ENCODE measurements at regions not wholly inside any gene's neighbourhood (a gene's known extent, or its start where the extent isn't known, plus 50 kb on each side); places are given as distances from the start of the nearest gene placed in this dataset.
A peak's percentile ranks its signal among the peaks of the same experiment; 100 is the strongest.
"Not testable (repeated sequence)": the region's sequence is repeated elsewhere in the genome, so short reads cannot be mapped to it uniquely, and the experiment has no call there.

GRCh38 chr4:123667496-123667895, 270.9 kb downstream of the SPRY1 start:
- no peak for DNase-seq (ENCODE audit: low read depth in 1 of 2, low spot score in 1 of 2)

- DNase-seq (ENCODE audit: low read depth in 1 of 2, low spot score in 1 of 2) = no peak
Observed at GRCh38 chr4:123667991-123668390, 271.4 kb downstream of the SPRY1 start.

- DNase-seq (ENCODE audit: low read depth in 1 of 2, low spot score in 1 of 2) = peak in 1 of 2 donors; percentile 16
Observed at GRCh38 chr4:123671636-123672404, 275.2 kb downstream of the SPRY1 start.

- DNase-seq (ENCODE audit: low read depth in 1 of 2, low spot score in 1 of 2) = no peak
Observed at GRCh38 chr4:123672987-123673386, 276.4 kb downstream of the SPRY1 start.

- DNase-seq (ENCODE audit: low read depth in 1 of 2, low spot score in 1 of 2) = no peak
Observed at GRCh38 chr4:123673971-123674370, 277.4 kb downstream of the SPRY1 start.

GRCh38 chr4:123674762-123675465, 278.3 kb downstream of the SPRY1 start:
- no peak for DNase-seq (ENCODE audit: low read depth in 1 of 2, low spot score in 1 of 2)

- DNase-seq (ENCODE audit: low read depth in 1 of 2, low spot score in 1 of 2) = no peak
Observed at GRCh38 chr4:123675567-123675966, 279.0 kb downstream of the SPRY1 start.

- DNase-seq (ENCODE audit: low read depth in 1 of 2, low spot score in 1 of 2) = no peak
Observed at GRCh38 chr4:123676071-123676889, 279.7 kb downstream of the SPRY1 start.

- DNase-seq (ENCODE audit: low read depth in 1 of 2, low spot score in 1 of 2) = no peak
Observed at GRCh38 chr4:123676890-123677229, 280.3 kb downstream of the SPRY1 start.

- DNase-seq (ENCODE audit: low read depth in 1 of 2, low spot score in 1 of 2) = no peak
Observed at GRCh38 chr4:123682931-123683330, 286.3 kb downstream of the SPRY1 start.

GRCh38 chr4:123684937-123685336, 288.3 kb downstream of the SPRY1 start:
- DNase-seq (ENCODE audit: low read depth in 1 of 2, low spot score in 1 of 2) = not testable (repeated sequence)

- DNase-seq (ENCODE audit: low read depth in 1 of 2, low spot score in 1 of 2) = not testable (repeated sequence)
Observed at GRCh38 chr4:123695531-123695930, 298.9 kb downstream of the SPRY1 start.

GRCh38 chr4:123696687-123697086, 300.1 kb downstream of the SPRY1 start:
- DNase-seq (ENCODE audit: low read depth in 1 of 2, low spot score in 1 of 2) = no peak

GRCh38 chr4:123698556-123698955, 302.0 kb downstream of the SPRY1 start:
- DNase-seq (ENCODE audit: low read depth in 1 of 2, low spot score in 1 of 2) = no peak

- no peak for DNase-seq (ENCODE audit: low read depth in 1 of 2, low spot score in 1 of 2)
Observed at GRCh38 chr4:123699880-123700771, 303.5 kb downstream of the SPRY1 start.

GRCh38 chr4:123701131-123701575, 304.6 kb downstream of the SPRY1 start:
- no peak for DNase-seq (ENCODE audit: low read depth in 1 of 2, low spot score in 1 of 2)

- DNase-seq (ENCODE audit: low read depth in 1 of 2, low spot score in 1 of 2) = no peak
Observed at GRCh38 chr4:123705419-123705818, 308.8 kb downstream of the SPRY1 start.

GRCh38 chr4:123706973-123707372, 310.4 kb downstream of the SPRY1 start:
- no peak for DNase-seq (ENCODE audit: low read depth in 1 of 2, low spot score in 1 of 2)

- no peak for DNase-seq (ENCODE audit: low read depth in 1 of 2, low spot score in 1 of 2)
Observed at GRCh38 chr4:123708902-123709301, 312.3 kb downstream of the SPRY1 start.

GRCh38 chr4:123709336-123709735, 312.7 kb downstream of the SPRY1 start:
- no peak for DNase-seq (ENCODE audit: low read depth in 1 of 2, low spot score in 1 of 2)

- no peak for DNase-seq (ENCODE audit: low read depth in 1 of 2, low spot score in 1 of 2)
Observed at GRCh38 chr4:123731035-123731434, 334.4 kb downstream of the SPRY1 start.
